WTC11 (cell line): ENCODE measurements at regions not wholly inside any gene's neighbourhood (a gene's known extent, or its start where the extent isn't known, plus 50 kb on each side); places are given as distances from the start of the nearest gene placed in this dataset.

Experiments
- ATAC-seq: fragments of 200-7000 bp; cut with Tn5 transposase; 2 replicates; pipeline ENCODE4 v1.10.0; 2021; ENCODE audit warnings: mild to moderate bottlenecking, moderate library complexity
- CTCF ChIA-PET: fragments of 300-600 bp; sonication (Branson Sonifier 250); formaldehyde crosslinking; loops from one replicate; lab custom pipeline; 2021; ENCODE audit warnings: antibody characterized with exemption; lab: Charles Lee
- POLR2A ChIA-PET: fragments of 350-600 bp; sonication (Branson Sonifier 250); formaldehyde crosslinking; loops from one replicate; lab custom pipeline; 2021; ENCODE audit warnings: antibody characterized with exemption; lab: Charles Lee
- DNase-seq: peaks from one replicate; pipeline ENCODE4 v3.0.0; 2021; ENCODE audit warnings: low spot score
- H3K27ac Mint-ChIP-seq: 2 replicates; pipeline ENCODE4 v1.8.0; 2021; ENCODE audit warnings: mixed read lengths
- H3K27me3 Mint-ChIP-seq: 2 replicates; pipeline ENCODE4 v1.8.0; 2021; ENCODE audit warnings: low read depth, mild to moderate bottlenecking, moderate library complexity, mixed read lengths
- H3K36me3 Mint-ChIP-seq: 2 replicates; pipeline ENCODE4 v1.8.0; 2021; ENCODE audit warnings: mixed read lengths
- H3K4me1 Mint-ChIP-seq: 2 replicates; pipeline ENCODE4 v1.8.0; 2022; ENCODE audit warnings: mixed read lengths
- H3K4me3 Mint-ChIP-seq: 2 replicates; pipeline ENCODE4 v1.8.0; 2021; ENCODE audit warnings: mild to moderate bottlenecking, moderate library complexity, mixed read lengths
- H3K9me3 Mint-ChIP-seq: 2 replicates; pipeline ENCODE4 v1.8.0; 2021; ENCODE audit warnings: mixed read lengths
- ESRRA ChIP-seq: sonication (generic); formaldehyde crosslinking; IDR thresholded peaks from 2 replicates; pipeline ENCODE4 v1.8.1; 2022; ENCODE audit warnings: mild to moderate bottlenecking, missing genetic modification reagents, borderline replicate concordance
- FOXK1 ChIP-seq: sonication (generic); formaldehyde crosslinking; IDR thresholded peaks from 2 replicates; pipeline ENCODE4 v1.8.0; 2022; ENCODE audit warnings: mild to moderate bottlenecking, moderate library complexity, missing genetic modification reagents
- GABPB1 ChIP-seq: sonication (generic); formaldehyde crosslinking; IDR thresholded peaks from 2 replicates; pipeline ENCODE4 v1.8.1; 2023; ENCODE audit warnings: mild to moderate bottlenecking, missing genetic modification reagents
- GTF2I ChIP-seq: fragments of 250-450 bp; sonication (Bioruptor Pico); conservative IDR thresholded peaks from 2 replicates; pipeline ENCODE4 v1.4.0; 2021; ENCODE audit warnings: mild to moderate bottlenecking
- IRF1 ChIP-seq: sonication (generic); formaldehyde crosslinking; IDR thresholded peaks from 2 replicates; pipeline ENCODE4 v1.8.0; 2023; ENCODE audit warnings: missing genetic modification reagents
- IRF2 ChIP-seq: sonication (generic); formaldehyde crosslinking; IDR thresholded peaks from 2 replicates; pipeline ENCODE4 v1.8.0; 2022; ENCODE audit warnings: low read depth, missing genetic modification reagents, borderline replicate concordance
- JUN ChIP-seq: sonication (generic); formaldehyde crosslinking; IDR thresholded peaks from 2 replicates; pipeline ENCODE4 v1.8.0; 2023; ENCODE audit warnings: mild to moderate bottlenecking, missing genetic modification reagents
- MXD4 ChIP-seq: fragments of 250-450 bp; sonication (Bioruptor Pico); IDR thresholded peaks from 2 replicates; pipeline ENCODE4 v1.8.0; 2021; ENCODE audit warnings: mild to moderate bottlenecking, moderate library complexity, borderline replicate concordance
- NR2C2 ChIP-seq: sonication (generic); formaldehyde crosslinking; IDR thresholded peaks from 2 replicates; pipeline ENCODE4 v1.8.0; 2022; ENCODE audit warnings: mild to moderate bottlenecking, missing genetic modification reagents
- NR3C1 ChIP-seq: sonication (generic); formaldehyde crosslinking; conservative IDR thresholded peaks from 2 replicates; pipeline ENCODE4 v1.8.1; 2023; ENCODE audit warnings: low read depth, mild to moderate bottlenecking, missing genetic modification reagents
- OVOL2 ChIP-seq: fragments of 250-450 bp; sonication (Bioruptor Pico); IDR thresholded peaks from 2 replicates; pipeline ENCODE4 v1.9.0; 2021; ENCODE audit warnings: mild to moderate bottlenecking, borderline replicate concordance
- RELA ChIP-seq: sonication (generic); formaldehyde crosslinking; IDR thresholded peaks from 2 replicates; pipeline ENCODE4 v1.8.1; 2022; ENCODE audit warnings: missing genetic modification reagents, mild to moderate bottlenecking, borderline replicate concordance
- SMAD3 ChIP-seq: sonication (generic); formaldehyde crosslinking; IDR thresholded peaks from 2 replicates; pipeline ENCODE4 v1.8.0; 2022; ENCODE audit warnings: missing genetic modification reagents, mild to moderate bottlenecking, borderline replicate concordance
- SP1 ChIP-seq: sonication (generic); formaldehyde crosslinking; conservative IDR thresholded peaks from 2 replicates; pipeline ENCODE4 v1.8.1; 2022; ENCODE audit warnings: missing genetic modification reagents
- STAT6 ChIP-seq: sonication (generic); formaldehyde crosslinking; conservative IDR thresholded peaks from 2 replicates; pipeline ENCODE4 v1.8.1; 2023; ENCODE audit warnings: mild to moderate bottlenecking, low read depth, missing genetic modification reagents, moderate library complexity
- TCF7 ChIP-seq: sonication (generic); formaldehyde crosslinking; IDR thresholded peaks from 2 replicates; pipeline ENCODE4 v1.8.0; 2022; ENCODE audit warnings: mild to moderate bottlenecking, low read depth, missing genetic modification reagents, moderate library complexity
- TEAD1 ChIP-seq: sonication (generic); formaldehyde crosslinking; IDR thresholded peaks from 2 replicates; pipeline ENCODE4 v1.8.0; 2022; ENCODE audit warnings: mild to moderate bottlenecking, missing genetic modification reagents
- TEAD4 ChIP-seq: sonication (generic); formaldehyde crosslinking; IDR thresholded peaks from 2 replicates; pipeline ENCODE4 v1.8.0; 2022; ENCODE audit warnings: mild to moderate bottlenecking, missing genetic modification reagents
- ZMAT4 ChIP-seq: fragments of 250-450 bp; sonication (Bioruptor Pico); IDR thresholded peaks from 2 replicates; pipeline ENCODE4 v1.9.0; 2021; ENCODE audit warnings: mild to moderate bottlenecking
- ZNF121 ChIP-seq: sonication (generic); formaldehyde crosslinking; IDR thresholded peaks from 2 replicates; pipeline ENCODE4 v1.8.0; 2023; ENCODE audit warnings: missing genetic modification reagents
- ZNF219 ChIP-seq: sonication (generic); formaldehyde crosslinking; IDR thresholded peaks from 2 replicates; pipeline ENCODE4 v1.8.0; 2023; ENCODE audit warnings: missing genetic modification reagents, mild to moderate bottlenecking, borderline replicate concordance
- ZNF232 ChIP-seq: sonication (generic); formaldehyde crosslinking; IDR thresholded peaks from 2 replicates; pipeline ENCODE4 v1.8.0; 2022; ENCODE audit warnings: mild to moderate bottlenecking, missing genetic modification reagents
- ZNF263 ChIP-seq: sonication (generic); formaldehyde crosslinking; IDR thresholded peaks from 2 replicates; pipeline ENCODE4 v1.8.1; 2022; ENCODE audit warnings: low read depth, mild to moderate bottlenecking, moderate library complexity, missing genetic modification reagents
- ZNF532 ChIP-seq: fragments of 250-450 bp; sonication (Bioruptor Pico); IDR thresholded peaks from 2 replicates; pipeline ENCODE4 v1.9.0; 2021; ENCODE audit warnings: mild to moderate bottlenecking, borderline replicate concordance
- TF ChIP-seq, protein P1 (sequence below): sonication (generic); formaldehyde crosslinking; IDR thresholded peaks from 2 replicates; pipeline ENCODE4 v1.8.1; 2022; ENCODE audit warnings: low read depth, mild to moderate bottlenecking, moderate library complexity, missing genetic modification reagents, borderline replicate concordance
- TF ChIP-seq, protein P2 (sequence below): sonication (generic); formaldehyde crosslinking; IDR thresholded peaks from 2 replicates; pipeline ENCODE4 v1.8.1; 2022; ENCODE audit warnings: mild to moderate bottlenecking, missing genetic modification reagents, moderate library complexity, borderline replicate concordance

- DNase-seq (no peak), ATAC-seq (no peak)
- ChIA-PET POLR2A (no interaction called here), CTCF (no interaction called here)
- TF ChIP-seq RELA (CRISPR knock-in tag), result no peak
- TF ChIP-seq GTF2I (CRISPR knock-in tag), result no peak
- no peak for TF ChIP-seq TEAD4 (CRISPR knock-in tag)
- TF ChIP-seq ZNF263, result no peak
- no peak for TF ChIP-seq ZNF532
- no peak for TF ChIP-seq ESRRA (CRISPR knock-in tag)
- TF ChIP-seq GABPB1 (CRISPR knock-in tag), result no peak
- TF ChIP-seq JUN (CRISPR knock-in tag), result no peak
- TF ChIP-seq SP1 (CRISPR knock-in tag), result no peak
- no peak for TF ChIP-seq IRF2 (CRISPR knock-in tag)
- no peak for TF ChIP-seq STAT6 (CRISPR knock-in tag)
- TF ChIP-seq TEAD1, result no peak
- no peak for TF ChIP-seq ZNF219 (CRISPR knock-in tag)
- TF ChIP-seq MXD4 (CRISPR knock-in tag), result no peak
- TF ChIP-seq ZMAT4 (CRISPR knock-in tag), result no peak
- no peak for TF ChIP-seq ZNF121 (CRISPR knock-in tag)
- no peak for TF ChIP-seq IRF1 (CRISPR knock-in tag)
- no peak for TF ChIP-seq OVOL2 (CRISPR knock-in tag)
- TF ChIP-seq FOXK1 (CRISPR knock-in tag), result no peak
- no peak for TF ChIP-seq NR3C1
- no peak overlapping the region for H3K4me3 Mint-ChIP-seq
- peaks cover 32% of the 10 kb centered on the region for H3K36me3 Mint-ChIP-seq
- peaks cover 52% of the 10 kb centered on the region for H3K9me3 Mint-ChIP-seq
- no peaks in the 10 kb centered on the region for H3K4me1 Mint-ChIP-seq
- no peaks in the 10 kb centered on the region for H3K27me3 Mint-ChIP-seq
- no peak overlapping the region for H3K27ac Mint-ChIP-seq
Measured at GRCh38 chr3:6266135-6266534, 594.8 kb upstream of the GRM7 start.

DNA sequence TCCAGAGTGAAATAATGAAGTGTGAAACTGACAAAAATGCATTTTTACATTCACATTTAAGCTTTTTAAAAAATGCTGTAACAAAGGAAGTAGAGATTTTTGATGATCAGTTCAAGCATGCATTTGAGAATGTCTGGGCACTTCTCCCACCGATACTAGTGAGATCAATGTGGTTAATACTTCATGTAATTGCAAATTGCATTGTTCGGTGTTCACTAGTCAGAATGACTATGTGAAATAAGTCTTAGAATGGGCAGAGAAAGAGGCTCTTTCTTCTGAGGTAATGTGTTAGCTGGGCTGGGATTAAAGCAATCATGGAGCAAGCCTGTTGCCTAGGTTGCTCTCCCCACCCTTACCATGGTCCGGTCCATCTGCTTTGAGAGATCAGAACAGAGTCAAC lies 587.0 kb upstream of the GRM7 start:
- no peak overlapping the region for H3K27ac Mint-ChIP-seq
- ATAC-seq (no peak), DNase-seq (no peak)
- ChIA-PET CTCF (no interaction called here), POLR2A (no interaction called here)
- H3K4me1 Mint-ChIP-seq, result no peaks in the 10 kb centered on the region
- H3K27me3 Mint-ChIP-seq, result no peaks in the 10 kb centered on the region; the same call in 1 of the 2 replicates
- no peak overlapping the region for H3K4me3 Mint-ChIP-seq
- peaks cover 55% of the 10 kb centered on the region for H3K9me3 Mint-ChIP-seq
- H3K36me3 Mint-ChIP-seq, result peaks cover 48% of the 10 kb centered on the region
- no peak for TF ChIP-seq NR2C2 (CRISPR knock-in tag)
- no peak for TF ChIP-seq JUN (CRISPR knock-in tag)
- TF ChIP-seq NR3C1, result no peak
- TF ChIP-seq ZNF232 (CRISPR knock-in tag), result no peak
- TF ChIP-seq SMAD3 (CRISPR knock-in tag), result no peak
- TF ChIP-seq, protein P1, sequence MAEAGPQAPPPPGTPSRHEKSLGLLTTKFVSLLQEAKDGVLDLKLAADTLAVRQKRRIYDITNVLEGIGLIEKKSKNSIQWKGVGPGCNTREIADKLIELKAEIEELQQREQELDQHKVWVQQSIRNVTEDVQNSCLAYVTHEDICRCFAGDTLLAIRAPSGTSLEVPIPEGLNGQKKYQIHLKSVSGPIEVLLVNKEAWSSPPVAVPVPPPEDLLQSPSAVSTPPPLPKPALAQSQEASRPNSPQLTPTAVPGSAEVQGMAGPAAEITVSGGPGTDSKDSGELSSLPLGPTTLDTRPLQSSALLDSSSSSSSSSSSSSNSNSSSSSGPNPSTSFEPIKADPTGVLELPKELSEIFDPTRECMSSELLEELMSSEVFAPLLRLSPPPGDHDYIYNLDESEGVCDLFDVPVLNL, result no peak
- TF ChIP-seq TCF7 (CRISPR knock-in tag), result no peak
- TF ChIP-seq, protein P2, sequence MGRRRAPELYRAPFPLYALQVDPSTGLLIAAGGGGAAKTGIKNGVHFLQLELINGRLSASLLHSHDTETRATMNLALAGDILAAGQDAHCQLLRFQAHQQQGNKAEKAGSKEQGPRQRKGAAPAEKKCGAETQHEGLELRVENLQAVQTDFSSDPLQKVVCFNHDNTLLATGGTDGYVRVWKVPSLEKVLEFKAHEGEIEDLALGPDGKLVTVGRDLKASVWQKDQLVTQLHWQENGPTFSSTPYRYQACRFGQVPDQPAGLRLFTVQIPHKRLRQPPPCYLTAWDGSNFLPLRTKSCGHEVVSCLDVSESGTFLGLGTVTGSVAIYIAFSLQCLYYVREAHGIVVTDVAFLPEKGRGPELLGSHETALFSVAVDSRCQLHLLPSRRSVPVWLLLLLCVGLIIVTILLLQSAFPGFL, result no peak
- TF ChIP-seq OVOL2 (CRISPR knock-in tag), result no peak
